ENCODE measurements at regions not wholly inside any gene's neighbourhood (a gene's known extent, or its start where the extent isn't known, plus 50 kb on each side); places are given as distances from the start of the nearest gene placed in this dataset.

GRCh38 chr2:166614029-166614428 lies 120.0 kb upstream of the SCN7A start:
- no peak for TF ChIP-seq USF1 (IDR thresholded peaks at IDR 0.05)

- TF ChIP-seq TAF1 (IDR thresholded peaks at IDR 0.05; ENCODE audit: low read depth): no peak
- no peak for TF ChIP-seq FOXM1 (IDR thresholded peaks at IDR 0.05; ENCODE audit: borderline replicate concordance, low read depth)
Observed at GRCh38 chr2:166613226-166613625, 119.2 kb upstream of the SCN7A start.

- TF ChIP-seq EGR1 (IDR thresholded peaks at IDR 0.05) (no peak), NFIC (IDR thresholded peaks at IDR 0.05) (no peak), CEBPB (IDR thresholded peaks at IDR 0.05) (no peak), EP300 (IDR thresholded peaks at IDR 0.05; ENCODE audit: borderline replicate concordance) (no peak), RAD21 (IDR thresholded peaks at IDR 0.05; ENCODE audit: low read depth) (no peak), YY1 (IDR thresholded peaks at IDR 0.05; ENCODE audit: low read depth) (no peak), REST (IDR thresholded peaks at IDR 0.05; ENCODE audit: low read depth) (no peak), ZBTB7A (IDR thresholded peaks at IDR 0.05; ENCODE audit: low read depth) (no peak)
- TF ChIP-seq, protein P1, sequence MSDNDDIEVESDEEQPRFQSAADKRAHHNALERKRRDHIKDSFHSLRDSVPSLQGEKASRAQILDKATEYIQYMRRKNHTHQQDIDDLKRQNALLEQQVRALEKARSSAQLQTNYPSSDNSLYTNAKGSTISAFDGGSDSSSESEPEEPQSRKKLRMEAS (IDR thresholded peaks at IDR 0.05): no peak
Observed at GRCh38 chr2:166612214-166612613, 118.2 kb upstream of the SCN7A start.

DNA sequence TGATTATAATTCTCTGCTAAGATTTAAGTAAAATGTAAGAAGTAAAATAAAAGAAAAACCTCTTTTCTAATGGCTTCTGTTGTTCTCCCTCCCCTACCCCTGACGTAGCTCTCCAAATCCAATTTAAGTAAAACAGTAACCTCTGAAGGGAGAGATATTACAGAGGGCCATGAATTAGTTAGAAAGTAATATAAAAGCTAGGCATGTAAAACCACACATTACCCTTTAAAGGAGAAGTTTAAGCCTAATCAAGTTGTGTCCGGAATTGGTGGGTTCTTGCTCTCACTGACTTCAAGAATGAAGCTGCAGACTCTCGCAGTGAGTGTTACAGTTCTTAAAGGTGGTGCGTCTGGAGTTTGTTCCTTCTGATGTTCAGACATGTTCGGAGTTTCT lies 116.9 kb upstream of the SCN7A start:
- TF ChIP-seq NFIC (IDR thresholded peaks at IDR 0.05) (no peak), ZBTB7A (IDR thresholded peaks at IDR 0.05; ENCODE audit: low read depth) (no peak), USF1 (IDR thresholded peaks at IDR 0.05) (no peak), CEBPB (IDR thresholded peaks at IDR 0.05) (no peak)
- TF ChIP-seq, protein P1 (IDR thresholded peaks at IDR 0.05): no peak

GRCh38 chr2:166610180-166610912 lies 116.3 kb upstream of the SCN7A start:
- TF ChIP-seq CEBPB (IDR thresholded peaks at IDR 0.05) (no peak), USF1 (IDR thresholded peaks at IDR 0.05) (no peak), TEAD4 (IDR thresholded peaks at IDR 0.05) (no peak), NFIC (IDR thresholded peaks at IDR 0.05) (no peak), YY1 (IDR thresholded peaks at IDR 0.05; ENCODE audit: low read depth) (no peak), FOXM1 (IDR thresholded peaks at IDR 0.05; ENCODE audit: borderline replicate concordance, low read depth) (no peak), CREB1 (IDR thresholded peaks at IDR 0.05; ENCODE audit: low read depth) (no peak), TCF12 (IDR thresholded peaks at IDR 0.05; ENCODE audit: low read depth) (no peak), EP300 (IDR thresholded peaks at IDR 0.05; ENCODE audit: borderline replicate concordance) (no peak), EGR1 (IDR thresholded peaks at IDR 0.05) (no peak), REST (IDR thresholded peaks at IDR 0.05; ENCODE audit: low read depth) (no peak), RAD21 (IDR thresholded peaks at IDR 0.05; ENCODE audit: low read depth) (no peak), ZBTB7A (IDR thresholded peaks at IDR 0.05; ENCODE audit: low read depth) (no peak), TAF1 (IDR thresholded peaks at IDR 0.05; ENCODE audit: low read depth) (no peak)
- TF ChIP-seq, protein P1 (IDR thresholded peaks at IDR 0.05): no peak

DNA sequence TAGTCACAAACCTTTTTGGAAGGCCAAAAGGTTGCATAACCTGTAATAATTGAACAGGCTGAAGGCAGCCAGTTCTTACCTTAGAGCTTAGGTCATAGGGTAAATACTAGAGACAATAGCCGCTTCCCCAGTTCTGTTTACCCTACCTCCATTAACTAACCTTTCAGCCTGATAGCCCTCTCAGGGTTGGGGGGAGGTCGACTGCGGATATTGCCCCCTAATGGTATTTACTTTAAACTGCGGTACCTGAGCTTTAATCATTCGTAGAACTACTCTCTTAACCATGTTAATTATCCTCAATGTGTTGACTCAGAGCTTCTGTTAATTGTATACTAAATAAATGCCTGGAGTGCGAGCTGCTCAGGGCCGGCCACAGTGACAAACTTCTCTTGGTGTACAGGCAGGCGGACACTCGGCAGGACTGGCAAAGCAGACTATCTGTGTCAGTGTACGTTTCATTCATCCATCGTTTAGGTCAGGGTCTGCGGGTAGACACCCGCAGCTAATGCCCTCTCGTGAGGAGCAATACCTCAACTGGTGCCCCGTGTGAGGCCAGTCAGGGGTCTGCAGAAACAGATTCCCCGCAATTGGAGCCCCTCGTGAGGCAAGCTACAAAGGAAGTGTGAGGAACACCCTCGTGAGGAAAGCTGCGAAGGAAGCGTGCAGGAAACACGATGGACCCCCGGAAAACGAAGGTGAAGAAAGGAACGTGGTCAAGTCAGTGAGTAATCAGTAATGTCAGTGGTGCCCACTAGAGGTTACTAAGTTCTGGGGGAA lies 115.3 kb upstream of the SCN7A start:
- TF ChIP-seq TAF1 (IDR thresholded peaks at IDR 0.05; ENCODE audit: low read depth) (no peak), YY1 (IDR thresholded peaks at IDR 0.05; ENCODE audit: low read depth) (no peak), TEAD4 (IDR thresholded peaks at IDR 0.05) (no peak), EP300 (IDR thresholded peaks at IDR 0.05; ENCODE audit: borderline replicate concordance) (no peak), USF1 (IDR thresholded peaks at IDR 0.05) (no peak), NFIC (IDR thresholded peaks at IDR 0.05) (no peak), RAD21 (IDR thresholded peaks at IDR 0.05; ENCODE audit: low read depth) (no peak), EGR1 (IDR thresholded peaks at IDR 0.05) (no peak), REST (IDR thresholded peaks at IDR 0.05; ENCODE audit: low read depth) (no peak), CEBPB (IDR thresholded peaks at IDR 0.05) (no peak), TCF12 (IDR thresholded peaks at IDR 0.05; ENCODE audit: low read depth) (no peak), ZBTB7A (IDR thresholded peaks at IDR 0.05; ENCODE audit: low read depth) (no peak)
- TF ChIP-seq, protein P1 (IDR thresholded peaks at IDR 0.05): no peak

All from Ishikawa (cell line).